Breast epithelium (tissue), 3 donors: ENCODE measurements at regions not wholly inside any gene's neighbourhood (a gene's known extent, or its start where the extent isn't known, plus 50 kb on each side); places are given as distances from the start of the nearest gene placed in this dataset.

Experiments
- CTCF ChIP-seq, 3 donors: fragments of 450-650 bp; IDR thresholded peaks; one replicate each; pipeline ENCODE4 v1.5.1; 2016 to 2017; ENCODE audit warnings: antibody characterized with exemption in 3 of 3, mild to moderate bottlenecking in 3 of 3, moderate library complexity in 3 of 3
- POLR2A ChIP-seq: fragments of 450-650 bp; IDR thresholded peaks from one replicate; pipeline ENCODE4 v1.6.1; 2016; ENCODE audit warnings: antibody characterized with exemption, mild to moderate bottlenecking, moderate library complexity

- TF ChIP-seq CTCF (IDR thresholded peaks at IDR 0.05) (no peak), POLR2A (no peak)
Measured at GRCh38 chrX:2594491-2594890, 93.7 kb upstream of the DHRSX start.
